ENCODE measurements at regions not wholly inside any gene's neighbourhood (a gene's known extent, or its start where the extent isn't known, plus 50 kb on each side); places are given as distances from the start of the nearest gene placed in this dataset.

DNA sequence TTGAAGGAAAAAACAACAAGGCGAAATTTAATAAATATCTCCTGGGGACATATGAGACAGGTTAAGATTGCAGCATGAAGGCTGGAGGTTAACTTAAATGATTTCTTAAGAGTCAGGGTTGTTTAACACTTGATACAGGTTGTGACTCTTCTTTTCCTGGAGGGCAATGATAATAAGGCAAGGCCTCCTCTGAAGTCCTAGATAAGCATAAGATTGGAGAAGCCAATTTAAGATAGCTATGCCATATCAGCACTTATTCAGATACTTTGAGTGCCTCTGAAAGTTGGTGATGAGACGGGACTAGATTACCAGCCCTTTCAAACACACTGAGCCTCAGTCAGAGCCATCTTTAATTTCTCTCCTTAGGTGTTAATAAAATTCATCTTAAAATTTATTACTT is 350.8 kb downstream of the FBXO8 start:
- no peak overlapping the region for H2BK15ac ChIP-seq (ENCODE audit: low read length)
- POLR2A ChIA-PET (ENCODE audit: partially characterized antibody): no interaction called here
- H3K18ac ChIP-seq (ENCODE audit: extremely low read depth, low read length): no peak overlapping the region
- no peak overlapping the region for H3K23ac ChIP-seq (ENCODE audit: insufficient read length)
- no peak overlapping the region for H3K4me2 ChIP-seq (ENCODE audit: insufficient read depth in 1 of 2, low read depth in 2 of 2, low read length in 2 of 2)
- no peak overlapping the region for H4K8ac ChIP-seq (ENCODE audit: extremely low read depth, insufficient read depth, low read length)
- no peak overlapping the region for H4K91ac ChIP-seq (replicated peaks; ENCODE audit: insufficient read length, low read length)
- no peak overlapping the region for H4K5ac ChIP-seq (ENCODE audit: insufficient read length, low read depth, low read length)
- H2AFZ ChIP-seq (ENCODE audit: low read length): no peak overlapping the region
- no peaks in the 10 kb centered on the region for H3K79me1 ChIP-seq (ENCODE audit: low read depth, low read length)
- H3K27me3 ChIP-seq (replicated peaks in 1 of 4; ENCODE audit: control insufficient read depth in 3 of 4, extremely low read depth in 1 of 4, insufficient read depth in 3 of 4, low read length in 3 of 4): no peaks in the 10 kb centered on the region
- H3K9me3 ChIP-seq (ENCODE audit: insufficient read depth in 2 of 2, low read depth in 1 of 2, low read length in 1 of 2): no peaks in the 10 kb centered on the region
- H4K20me1 ChIP-seq (replicated peaks in 1 of 2; ENCODE audit: control insufficient read depth in 1 of 2, insufficient read depth in 2 of 2, low read length in 2 of 2): no peaks in the 10 kb centered on the region
- no peak overlapping the region for H3K56ac ChIP-seq (replicated peaks; ENCODE audit: insufficient read length, low read depth, low read length)
- H3K4me3 ChIP-seq (ENCODE audit: extremely low read depth in 1 of 4, insufficient read depth in 2 of 4, low read depth in 3 of 4, low read length in 4 of 4): no peak overlapping the region
- no peak overlapping the region for H3K27ac ChIP-seq (ENCODE audit: low read depth, low read length)
- H3K9ac ChIP-seq (replicated peaks in 1 of 4; ENCODE audit: extremely low read depth in 1 of 4, low read depth in 3 of 4, low read length in 3 of 4): no peak overlapping the region
- no peak overlapping the region for H2BK12ac ChIP-seq (ENCODE audit: low read depth, low read length)
- no peak overlapping the region for H2BK120ac ChIP-seq (replicated peaks; ENCODE audit: low read depth, low read length)
- DNase-seq (ENCODE audit: low read depth in 1 of 2, low spot score in 2 of 2): no peak
- FAIRE-seq: no peak
- H2BK20ac ChIP-seq (ENCODE audit: low read length): no peak overlapping the region
- H3K4ac ChIP-seq (replicated peaks; ENCODE audit: insufficient read length, low read depth, low read length): no peak overlapping the region
- no peaks in the 10 kb centered on the region for H3K79me2 ChIP-seq (ENCODE audit: control insufficient read depth in 1 of 2, insufficient read depth in 2 of 2, low read length in 2 of 2)
- no peak overlapping the region for H2BK5ac ChIP-seq (ENCODE audit: low read depth, low read length)
- CTCF ChIA-PET (ENCODE audit: partially characterized antibody): interaction anchor here (0.6 to 1.2 kb wide), 3 partner anchors 58 to 284 kb away, joined by 3 to 5 read pairs (median 3); no protein-coding TSS in a partner anchor
- peaks cover 0 to 4% (median 3%) of the 10 kb centered on the region in 4 experiments; a peak in 3 of 7 replicates for H3K4me1 ChIP-seq (replicated peaks in 1 of 4; ENCODE audit: control insufficient read depth in 3 of 4, insufficient read depth in 4 of 4, low read length in 3 of 4)
- H3K14ac ChIP-seq (ENCODE audit: insufficient read length): no peak overlapping the region
- H3K23me2 ChIP-seq (ENCODE audit: low read depth, low read length): no peaks in the 10 kb centered on the region; the same call in 1 of the 2 replicates
- WGBS, 2 experiments (ENCODE audit: extremely low coverage in 1 of 2, insufficient coverage in 1 of 2, insufficient read length in 1 of 2, insufficient replicate concordance in 2 of 2, low coverage in 1 of 2, low lambda C conversion rate in 2 of 2, missing lambda C conversion rate in 1 of 2): 93% methylated on average over 2 of the region's 2 CpGs; no CpG with 5 or more reads in 1 of the 2 experiments
- H3K36me3 ChIP-seq (ENCODE audit: control insufficient read depth in 2 of 4, insufficient read depth in 4 of 4, low read length in 3 of 4): no peaks in the 10 kb centered on the region
- no peak overlapping the region for H2AK5ac ChIP-seq (ENCODE audit: low read depth, low read length)
- TF ChIP-seq CTBP2 (IDR thresholded peaks at IDR 0.05; ENCODE audit: borderline replicate concordance, insufficient read depth, insufficient read length, low read length): no peak
- TF ChIP-seq GABPA (IDR thresholded peaks at IDR 0.05; ENCODE audit: borderline replicate concordance, insufficient read depth, low read length): no peak
- no peak for TF ChIP-seq KDM1A (IDR thresholded peaks at IDR 0.05; ENCODE audit: borderline replicate concordance, low read length)
- TF ChIP-seq, protein P1, sequence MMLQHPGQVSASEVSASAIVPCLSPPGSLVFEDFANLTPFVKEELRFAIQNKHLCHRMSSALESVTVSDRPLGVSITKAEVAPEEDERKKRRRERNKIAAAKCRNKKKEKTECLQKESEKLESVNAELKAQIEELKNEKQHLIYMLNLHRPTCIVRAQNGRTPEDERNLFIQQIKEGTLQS (IDR thresholded peaks at IDR 0.05; ENCODE audit: insufficient read depth, low read depth, low read length): no peak
- TF ChIP-seq SAP30 (IDR thresholded peaks at IDR 0.05; ENCODE audit: insufficient read depth, insufficient replicate concordance, low read length): no peak
- no peak for TF ChIP-seq HDAC2 (IDR thresholded peaks at IDR 0.05; ENCODE audit: borderline replicate concordance in 1 of 2, low read depth in 2 of 2, low read length in 2 of 2)
- TF ChIP-seq CBX8 (IDR thresholded peaks at IDR 0.05; ENCODE audit: borderline replicate concordance, low read depth, low read length): no peak
- TF ChIP-seq CHD2 (IDR thresholded peaks at IDR 0.05; ENCODE audit: low read length): no peak
- no peak for TF ChIP-seq CEBPB (IDR thresholded peaks at IDR 0.05; ENCODE audit: low read depth, low read length)
- TF ChIP-seq, protein P2, sequence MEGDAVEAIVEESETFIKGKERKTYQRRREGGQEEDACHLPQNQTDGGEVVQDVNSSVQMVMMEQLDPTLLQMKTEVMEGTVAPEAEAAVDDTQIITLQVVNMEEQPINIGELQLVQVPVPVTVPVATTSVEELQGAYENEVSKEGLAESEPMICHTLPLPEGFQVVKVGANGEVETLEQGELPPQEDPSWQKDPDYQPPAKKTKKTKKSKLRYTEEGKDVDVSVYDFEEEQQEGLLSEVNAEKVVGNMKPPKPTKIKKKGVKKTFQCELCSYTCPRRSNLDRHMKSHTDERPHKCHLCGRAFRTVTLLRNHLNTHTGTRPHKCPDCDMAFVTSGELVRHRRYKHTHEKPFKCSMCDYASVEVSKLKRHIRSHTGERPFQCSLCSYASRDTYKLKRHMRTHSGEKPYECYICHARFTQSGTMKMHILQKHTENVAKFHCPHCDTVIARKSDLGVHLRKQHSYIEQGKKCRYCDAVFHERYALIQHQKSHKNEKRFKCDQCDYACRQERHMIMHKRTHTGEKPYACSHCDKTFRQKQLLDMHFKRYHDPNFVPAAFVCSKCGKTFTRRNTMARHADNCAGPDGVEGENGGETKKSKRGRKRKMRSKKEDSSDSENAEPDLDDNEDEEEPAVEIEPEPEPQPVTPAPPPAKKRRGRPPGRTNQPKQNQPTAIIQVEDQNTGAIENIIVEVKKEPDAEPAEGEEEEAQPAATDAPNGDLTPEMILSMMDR (IDR thresholded peaks at IDR 0.05; ENCODE audit: control extremely low read depth in 1 of 3, insufficient read depth in 1 of 3, low read depth in 1 of 3, low read length in 3 of 3): no peak
- no peak for TF ChIP-seq POU5F1 (IDR thresholded peaks at IDR 0.05; ENCODE audit: low read depth, low read length)
